ENCODE measurements at regions not wholly inside any gene's neighbourhood (a gene's known extent, or its start where the extent isn't known, plus 50 kb on each side); places are given as distances from the start of the nearest gene placed in this dataset.
"Not testable (repeated sequence)": the region's sequence is repeated elsewhere in the genome, so short reads cannot be mapped to it uniquely, and the experiment has no call there.

DNA sequence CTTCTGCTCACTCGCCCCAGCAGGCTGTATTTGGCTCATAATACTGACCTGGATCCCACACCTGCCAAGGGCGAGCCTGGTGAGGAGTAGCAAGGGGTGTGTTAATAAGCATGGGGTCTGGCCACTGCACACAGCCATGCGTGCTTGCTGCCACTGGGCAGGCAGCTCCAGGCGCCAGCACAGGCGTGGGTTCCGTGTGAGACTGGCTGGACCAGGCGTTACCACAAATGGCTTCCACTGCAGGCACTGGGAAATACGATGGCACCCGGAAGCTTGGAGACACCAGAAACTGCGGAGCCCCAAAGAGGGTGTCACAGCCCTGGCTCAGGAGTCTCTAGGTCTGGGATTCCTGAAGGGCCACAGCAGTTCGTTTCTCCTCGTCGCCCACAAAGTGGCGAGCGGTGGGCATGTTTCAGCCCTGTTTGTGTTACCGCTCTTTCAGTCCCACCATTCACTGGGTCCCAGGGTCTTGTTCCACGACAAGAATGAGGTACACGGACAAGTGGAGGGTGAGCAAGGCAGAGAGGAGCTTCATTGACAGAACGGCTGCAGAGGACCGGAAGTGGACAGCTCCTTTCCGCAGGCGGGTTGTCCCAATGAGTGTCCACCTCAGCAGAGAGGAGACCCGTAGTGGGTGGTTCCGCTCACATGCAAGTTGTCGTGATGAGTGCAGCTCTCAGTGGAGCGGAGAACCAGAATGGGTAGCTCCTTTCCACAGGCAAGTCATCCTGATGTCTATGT lies 428.9 kb downstream of the EPHA5 start:
- no peaks in the 10 kb centered on the region for H3K4me1 ChIP-seq
- intact Hi-C loops (cut with DNase I; ENCODE audit: low total_unique reads) = no loop called here
- no peaks in the 10 kb centered on the region for H3K27me3 ChIP-seq
- H3K27ac ChIP-seq = no peak overlapping the region
- TF ChIP-seq POLR2A (IDR thresholded peaks at IDR 0.05) (no peak), POLR2AphosphoS5 (IDR thresholded peaks at IDR 0.05) (no peak)
- TF ChIP-seq, protein P1, sequence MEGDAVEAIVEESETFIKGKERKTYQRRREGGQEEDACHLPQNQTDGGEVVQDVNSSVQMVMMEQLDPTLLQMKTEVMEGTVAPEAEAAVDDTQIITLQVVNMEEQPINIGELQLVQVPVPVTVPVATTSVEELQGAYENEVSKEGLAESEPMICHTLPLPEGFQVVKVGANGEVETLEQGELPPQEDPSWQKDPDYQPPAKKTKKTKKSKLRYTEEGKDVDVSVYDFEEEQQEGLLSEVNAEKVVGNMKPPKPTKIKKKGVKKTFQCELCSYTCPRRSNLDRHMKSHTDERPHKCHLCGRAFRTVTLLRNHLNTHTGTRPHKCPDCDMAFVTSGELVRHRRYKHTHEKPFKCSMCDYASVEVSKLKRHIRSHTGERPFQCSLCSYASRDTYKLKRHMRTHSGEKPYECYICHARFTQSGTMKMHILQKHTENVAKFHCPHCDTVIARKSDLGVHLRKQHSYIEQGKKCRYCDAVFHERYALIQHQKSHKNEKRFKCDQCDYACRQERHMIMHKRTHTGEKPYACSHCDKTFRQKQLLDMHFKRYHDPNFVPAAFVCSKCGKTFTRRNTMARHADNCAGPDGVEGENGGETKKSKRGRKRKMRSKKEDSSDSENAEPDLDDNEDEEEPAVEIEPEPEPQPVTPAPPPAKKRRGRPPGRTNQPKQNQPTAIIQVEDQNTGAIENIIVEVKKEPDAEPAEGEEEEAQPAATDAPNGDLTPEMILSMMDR (IDR thresholded peaks at IDR 0.05) = no peak
- no peaks in the 10 kb centered on the region for H3K36me3 ChIP-seq
- DNase-seq (ENCODE audit: low spot score in 2 of 2) = no peak
- no peak overlapping the region for H3K4me3 ChIP-seq
- H3K9me3 ChIP-seq = peaks cover 0 to 4% of the 10 kb centered on the region in 2 donors

DNA sequence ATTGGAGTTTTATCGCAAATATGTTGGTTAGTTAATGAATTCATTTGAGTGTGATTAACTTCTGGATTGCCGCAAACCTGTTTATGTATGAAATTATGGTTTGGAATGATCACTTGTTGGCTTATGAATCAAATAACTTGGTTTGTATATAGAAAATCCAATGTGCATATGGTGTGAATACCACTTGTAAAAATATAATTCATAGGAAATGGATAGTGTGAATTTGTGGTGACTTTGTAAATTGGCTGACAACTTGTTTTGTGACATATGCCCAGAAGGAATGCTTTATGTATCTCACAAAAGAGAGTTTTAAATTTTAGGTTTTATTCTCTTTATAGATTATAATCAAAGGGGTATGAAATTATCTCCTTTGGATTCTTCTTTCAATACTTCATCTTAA lies 436.2 kb downstream of the EPHA5 start:
- no peaks in the 10 kb centered on the region for H3K9me3 ChIP-seq

GRCh38 chr4:65227628-65228027 lies 442.7 kb downstream of the EPHA5 start:
- TF ChIP-seq, protein P1 (IDR thresholded peaks at IDR 0.05) = no peak
- TF ChIP-seq POLR2AphosphoS5 (IDR thresholded peaks at IDR 0.05) (no peak), POLR2A (IDR thresholded peaks at IDR 0.05) (no peak)

More for the DNA sequence above, 436.2 kb downstream of the EPHA5 start:
- Histone ChIP-seq H3K27ac (no peak overlapping the region), H3K27me3 (no peaks in the 10 kb centered on the region), H3K36me3 (no peaks in the 10 kb centered on the region), H3K4me3 (no peak overlapping the region), H3K4me1 (no peaks in the 10 kb centered on the region)
- intact Hi-C loops (cut with DNase I; ENCODE audit: low total_unique reads) = no loop called here
- no peak for DNase-seq (ENCODE audit: low spot score in 2 of 2)
- TF ChIP-seq POLR2A (IDR thresholded peaks at IDR 0.05) = no peak
- TF ChIP-seq POLR2AphosphoS5 (IDR thresholded peaks at IDR 0.05) = no peak
- TF ChIP-seq, protein P1 (IDR thresholded peaks at IDR 0.05) = no peak

DNA sequence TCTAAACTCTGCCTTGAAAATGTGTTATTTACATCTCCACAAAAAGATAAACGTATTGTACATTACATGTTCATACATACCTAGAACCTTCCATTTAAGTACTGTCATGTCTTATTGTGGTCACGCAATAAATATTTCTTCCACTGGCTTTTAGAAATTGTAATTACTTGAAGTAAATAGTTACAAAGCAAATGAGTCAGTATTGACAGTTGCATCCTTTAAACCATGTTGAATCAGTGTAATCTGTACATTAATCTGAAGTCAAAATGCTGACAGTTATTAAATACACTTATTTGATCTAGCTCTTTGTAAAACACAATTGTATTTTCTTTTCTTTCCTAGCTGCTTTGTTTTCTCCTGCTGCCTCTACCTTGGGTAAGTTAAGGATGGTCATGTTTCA lies 446.7 kb downstream of the EPHA5 start:
- Histone ChIP-seq H3K27ac (no peak overlapping the region), H3K36me3 (no peaks in the 10 kb centered on the region), H3K27me3 (no peaks in the 10 kb centered on the region), H3K9me3 (no peaks in the 10 kb centered on the region), H3K4me1 (no peaks in the 10 kb centered on the region), H3K4me3 (no peak overlapping the region)
- DNase-seq (ENCODE audit: low spot score in 2 of 2) = no peak
- TF ChIP-seq POLR2A (IDR thresholded peaks at IDR 0.05) = no peak
- TF ChIP-seq, protein P1 (IDR thresholded peaks at IDR 0.05) = no peak
- intact Hi-C loops (cut with DNase I; ENCODE audit: low total_unique reads) = no loop called here

More at GRCh38 chr4:65227628-65228027, 442.7 kb downstream of the EPHA5 start:
- DNase-seq (ENCODE audit: low spot score in 2 of 2) = no peak
- Histone ChIP-seq H3K27me3 (no peaks in the 10 kb centered on the region), H3K4me1 (no peaks in the 10 kb centered on the region), H3K27ac (no peak overlapping the region), H3K36me3 (no peaks in the 10 kb centered on the region), H3K4me3 (no peak overlapping the region), H3K9me3 (no peaks in the 10 kb centered on the region)
- intact Hi-C loops (cut with DNase I; ENCODE audit: low total_unique reads) = no loop called here

GRCh38 chr4:65223074-65223473 lies 447.2 kb downstream of the EPHA5 start:
- H3K27ac ChIP-seq; H3K4me1 ChIP-seq; H3K4me3 ChIP-seq; intact Hi-C loops (cut with DNase I; ENCODE audit: low total_unique reads); H3K9me3 ChIP-seq; H3K36me3 ChIP-seq; DNase-seq (ENCODE audit: low spot score in 2 of 2); H3K27me3 ChIP-seq: not testable (repeated sequence)

All from breast epithelium (tissue), 4 donors.